IMR-90 (cell line): ENCODE measurements at regions not wholly inside any gene's neighbourhood (a gene's known extent, or its start where the extent isn't known, plus 50 kb on each side); places are given as distances from the start of the nearest gene placed in this dataset.

Source experiments
- ATAC-seq: fragments of 200-7000 bp; cut with Tn5 transposase; 2 replicates; pipeline ENCODE4 v1.9.1; 2020; ENCODE audit warnings: low read depth, mild to moderate bottlenecking, moderate library complexity
- BruUV-seq: library from RNA; stranded (reverse); fragments of 400-500 nt; replicated peaks from 2 replicates; lab custom pipeline; 2021; lab: Mats Ljungman, UMichigan
- CTCF ChIA-PET: fragments of 300-600 bp; formaldehyde crosslinking; extraction: SDS; loops from one replicate; lab custom pipeline; 2021; ENCODE audit warnings: antibody characterized with exemption; lab: Yijun Ruan, JAX
- POLR2A ChIA-PET: fragments of 300-600 bp; sonication (Branson Sonifier 250); formaldehyde crosslinking; loops from one replicate; lab custom pipeline; 2022; ENCODE audit warnings: antibody characterized with exemption; ENCODE audit not compliant: unreplicated experiment; lab: Charles Lee
- DNase-seq: peaks from one replicate; pipeline ENCODE4 v3.0.0; 2013
- H2AFZ ChIP-seq: replicated peaks from 2 replicates; pipeline ENCODE3; 2013; ENCODE audit warnings: low read length, mild to moderate bottlenecking; ENCODE audit not compliant: poor library complexity
- H2AK5ac ChIP-seq: 2 replicates; pipeline ENCODE4 v1.6.1; 2013; ENCODE audit warnings: low read depth, low read length, inconsistent platforms
- H2AK9ac ChIP-seq: replicated peaks from 2 replicates; pipeline ENCODE3; 2013; ENCODE audit warnings: mild to moderate bottlenecking, low read depth, low read length, moderate library complexity; ENCODE audit not compliant: poor library complexity
- H2BK120ac ChIP-seq: 2 replicates; pipeline ENCODE4 v1.6.1; 2013; ENCODE audit warnings: low read depth, low read length, inconsistent platforms
- H2BK15ac ChIP-seq: 3 replicates; pipeline ENCODE4 v1.6.1; 2013; ENCODE audit warnings: low read depth, low read length, inconsistent platforms
- H2BK20ac ChIP-seq: 2 replicates; pipeline ENCODE4 v1.6.1; 2013; ENCODE audit warnings: low read depth, mild to moderate bottlenecking, inconsistent platforms, low read length, moderate library complexity
- H2BK5ac ChIP-seq: 2 replicates; pipeline ENCODE4 v1.6.1; 2013; ENCODE audit warnings: mild to moderate bottlenecking, low read depth, low read length, inconsistent platforms; ENCODE audit not compliant: poor library complexity, severe bottlenecking
- H3K14ac ChIP-seq: replicated peaks from 2 replicates; pipeline ENCODE4 v1.6.1; 2013; ENCODE audit warnings: low read depth, low read length, inconsistent platforms
- H3K18ac ChIP-seq: 2 replicates; pipeline ENCODE4 v1.6.1; 2013; ENCODE audit warnings: low read depth, low read length, control low read depth
- H3K23ac ChIP-seq: 2 replicates; pipeline ENCODE4 v1.6.1; 2013; ENCODE audit warnings: low read depth, low read length, inconsistent platforms
- H3K27ac ChIP-seq: 2 replicates; pipeline ENCODE4 v1.5.1; 2013; ENCODE audit warnings: mild to moderate bottlenecking, control low read depth, low read length; ENCODE audit not compliant: insufficient read depth
- H3K27me3 ChIP-seq: 2 replicates; pipeline ENCODE4 v1.6.1; 2013; ENCODE audit warnings: low read length; ENCODE audit not compliant: control insufficient read depth, insufficient read depth
- H3K36me3 ChIP-seq: 2 replicates; pipeline ENCODE4 v1.6.1; 2013; ENCODE audit warnings: low read length, mixed read lengths; ENCODE audit not compliant: control insufficient read depth, insufficient read depth
- H3K4ac ChIP-seq: 2 replicates; pipeline ENCODE4 v1.6.1; 2013; ENCODE audit warnings: low read depth, low read length, inconsistent platforms
- H3K4me1 ChIP-seq: 2 replicates; pipeline ENCODE4 v1.6.1; 2013; ENCODE audit warnings: low read length, mixed read lengths; ENCODE audit not compliant: control insufficient read depth, insufficient read depth
- H3K4me2 ChIP-seq: 2 replicates; pipeline ENCODE4 v1.6.1; 2013; ENCODE audit warnings: low read depth, mild to moderate bottlenecking, control low read depth, low read length, moderate library complexity
- H3K4me3 ChIP-seq: 2 replicates; pipeline ENCODE4 v1.5.1; 2013; ENCODE audit warnings: low read depth, mild to moderate bottlenecking, control low read depth, low read length, moderate library complexity; ENCODE audit not compliant: insufficient read depth
- H3K56ac ChIP-seq: 2 replicates; pipeline ENCODE4 v1.6.1; 2013; ENCODE audit warnings: low read length, inconsistent platforms; ENCODE audit not compliant: insufficient read depth; ENCODE audit errors: extremely low read depth
- H3K79me1 ChIP-seq, 2 experiments: 2 replicates each; pipeline ENCODE4 v1.6.1; 2013; ENCODE audit warnings: low read length in 2 of 2, inconsistent platforms in 1 of 2, low read depth in 1 of 2
- H3K9ac ChIP-seq: 2 replicates; pipeline ENCODE4 v1.6.1; 2013; ENCODE audit warnings: low read depth, low read length, control low read depth
- H3K9me1 ChIP-seq: 2 replicates; pipeline ENCODE4 v1.6.1; 2013; ENCODE audit warnings: low read length, inconsistent platforms; ENCODE audit not compliant: insufficient read depth
- H3K9me3 ChIP-seq: 2 replicates; pipeline ENCODE4 v1.6.1; 2013; ENCODE audit warnings: low read length; ENCODE audit not compliant: control insufficient read depth, insufficient read depth
- H4K20me1 ChIP-seq: 2 replicates; pipeline ENCODE4 v1.6.1; 2013; ENCODE audit warnings: low read length, inconsistent platforms; ENCODE audit not compliant: insufficient read depth
- H4K5ac ChIP-seq: 2 replicates; pipeline ENCODE4 v1.6.1; 2013; ENCODE audit warnings: mild to moderate bottlenecking, low read depth, low read length, control low read depth
- H4K8ac ChIP-seq, 2 experiments: 2 replicates each; pipeline ENCODE4 v1.6.1; 2013; ENCODE audit warnings: low read depth in 2 of 2, low read length in 2 of 2, control low read depth in 1 of 2, inconsistent platforms in 1 of 2
- H4K91ac ChIP-seq: 2 replicates; pipeline ENCODE4 v1.6.1; 2013; ENCODE audit warnings: low read depth, low read length, inconsistent platforms; ENCODE audit not compliant: insufficient read depth
- BHLHE40 ChIP-seq: fragments of 150-350 bp; IDR thresholded peaks from 2 replicates; pipeline ENCODE4 v1.6.1; 2016; ENCODE audit warnings: mild to moderate bottlenecking, low read depth, low read length
- CEBPB ChIP-seq: IDR thresholded peaks from 2 replicates; pipeline ENCODE4 v1.6.1; 2012; ENCODE audit warnings: low read depth, low read length, improper control_type of control experiment
- CHD1 ChIP-seq: IDR thresholded peaks from 2 replicates; pipeline ENCODE4 v1.6.1; 2012; ENCODE audit warnings: low read depth, low read length, improper control_type of control experiment
- CTCF ChIP-seq: conservative IDR thresholded peaks from 2 replicates; pipeline ENCODE4 v1.5.1; 2012; ENCODE audit warnings: mild to moderate bottlenecking, low read depth, low read length, improper control_type of control experiment
- ELK1 ChIP-seq: fragments of 150-350 bp; IDR thresholded peaks from 2 replicates; pipeline ENCODE4 v1.6.1; 2016; ENCODE audit warnings: low read depth, mild to moderate bottlenecking, low read length, moderate library complexity, borderline replicate concordance
- FOS ChIP-seq: fragments of 150-350 bp; IDR thresholded peaks from 2 replicates; pipeline ENCODE4 v1.6.1; 2016; ENCODE audit warnings: low read depth, low read length
- MAFK ChIP-seq: IDR thresholded peaks from 2 replicates; pipeline ENCODE4 v1.6.1; 2012; ENCODE audit warnings: low read depth, low read length, improper control_type of control experiment
- MXI1 ChIP-seq: IDR thresholded peaks from 2 replicates; pipeline ENCODE4 v1.6.1; 2012; ENCODE audit warnings: low read depth, mild to moderate bottlenecking, low read length, moderate library complexity, borderline replicate concordance
- NFE2L2 ChIP-seq: fragments of 150-350 bp; IDR thresholded peaks from 2 replicates; pipeline ENCODE4 v1.6.1; 2016; ENCODE audit warnings: low read depth, mild to moderate bottlenecking, low read length
- POLR2A ChIP-seq: IDR thresholded peaks from 2 replicates; pipeline ENCODE4 v1.6.1; 2012; ENCODE audit warnings: mild to moderate bottlenecking, low read depth, low read length
- RAD21 ChIP-seq: IDR thresholded peaks from 2 replicates; pipeline ENCODE4 v1.6.1; 2012; ENCODE audit warnings: low read length, improper control_type of control experiment
- RFX5 ChIP-seq: IDR thresholded peaks from 2 replicates; pipeline ENCODE4 v1.8.0; 2012; ENCODE audit warnings: low read depth, mild to moderate bottlenecking, low read length, moderate library complexity
- SMC3 ChIP-seq: fragments of 150-350 bp; IDR thresholded peaks from 2 replicates; pipeline ENCODE4 v1.6.1; 2016; ENCODE audit warnings: low read depth, mild to moderate bottlenecking, antibody characterized with exemption, low read length, moderate library complexity
- WGBS, 2 experiments: methylation state at CpG; one replicate each; pipeline versions ENCODE4 v1.1.5 to v1.1.7; 2013; ENCODE audit warnings: missing lambda C conversion rate in 2 of 2; ENCODE audit not compliant: insufficient read length in 1 of 2; ENCODE audit errors: extremely low coverage in 2 of 2; 5-methylcytosine and 5-hydroxymethylcytosine counted together
- dilution Hi-C: fragments of 300-500 bp; cut with HindIII; formaldehyde crosslinking; loops from one replicate; pipeline ENCODE4 v1.14.3; 2018; ENCODE audit warnings: low sequenced_read_pairs; ENCODE audit not compliant: unreplicated experiment
- in situ Hi-C: fragments of 300-500 bp; cut with MboI; formaldehyde crosslinking; loops from 3 replicates; pipeline ENCODE4 v1.14.3; 2019; ENCODE audit warnings: low sequenced_read_pairs, inconsistent platforms, mixed read lengths
- intact Hi-C: fragments of 100-400 bp; cut with micrococcal nuclease; formaldehyde crosslinking; loops from 2 replicates; pipeline ENCODE4 v1.10.0; 2022
- TF ChIP-seq, protein P1 (sequence below): fragments of 150-350 bp; IDR thresholded peaks from 2 replicates; pipeline ENCODE4 v1.6.1; 2017; ENCODE audit warnings: mild to moderate bottlenecking, antibody characterized with exemption, low read length, low read depth

GRCh38 chr2:7206111-7206810 is 289.0 kb downstream of the RNF144A start:
- dilution Hi-C loops (no loop called here), in situ Hi-C loops (loop anchor here (25.0 kb wide), 1 partner anchor 1556 kb away; no protein-coding TSS in a partner anchor), intact Hi-C loops (no loop called here)
- Histone ChIP-seq H3K18ac (no peak overlapping the region), H3K36me3 (no peaks in the 10 kb centered on the region), H4K5ac (no peak overlapping the region), H2BK20ac (no peak overlapping the region), H2AFZ (no peak overlapping the region), H3K4me2 (no peak overlapping the region), H4K20me1 (no peaks in the 10 kb centered on the region), H4K91ac (no peak overlapping the region), H2BK5ac (no peak overlapping the region), H3K23ac (no peak overlapping the region), H3K9ac (no peak overlapping the region), H2AK5ac (no peak overlapping the region), H2BK120ac (no peak overlapping the region), H3K14ac (no peak overlapping the region), H3K27ac (no peak overlapping the region), H3K4ac (no peak overlapping the region), H3K4me3 (no peak overlapping the region), H3K27me3 (no peaks in the 10 kb centered on the region), H4K8ac (no peak overlapping the region), H2AK9ac (no peak overlapping the region), H2BK15ac (no peak overlapping the region), H3K4me1 (no peaks in the 10 kb centered on the region), H3K56ac (no peak overlapping the region), H3K9me3 (peaks cover 6% of the 10 kb centered on the region; the same call in 1 of the 2 replicates), H3K79me1 (no peaks in the 10 kb centered on the region), H3K9me1 (no peaks in the 10 kb centered on the region)
- no CpG with 5 or more reads among the region's 10 CpGs for WGBS, 2 experiments
- ATAC-seq (no peak), DNase-seq (no peak)
- BruUV-seq, result no TSS peak
- CTCF ChIA-PET, result no interaction called here
- POLR2A ChIA-PET, result no interaction called here
- TF ChIP-seq BHLHE40 (no peak), POLR2A (no peak), RAD21 (no peak), MAFK (no peak), CHD1 (no peak), CEBPB (no peak), RFX5 (no peak), CTCF (no peak), NFE2L2 (no peak), ELK1 (no peak), MXI1 (no peak), SMC3 (no peak), FOS (no peak)
- TF ChIP-seq, protein P1, sequence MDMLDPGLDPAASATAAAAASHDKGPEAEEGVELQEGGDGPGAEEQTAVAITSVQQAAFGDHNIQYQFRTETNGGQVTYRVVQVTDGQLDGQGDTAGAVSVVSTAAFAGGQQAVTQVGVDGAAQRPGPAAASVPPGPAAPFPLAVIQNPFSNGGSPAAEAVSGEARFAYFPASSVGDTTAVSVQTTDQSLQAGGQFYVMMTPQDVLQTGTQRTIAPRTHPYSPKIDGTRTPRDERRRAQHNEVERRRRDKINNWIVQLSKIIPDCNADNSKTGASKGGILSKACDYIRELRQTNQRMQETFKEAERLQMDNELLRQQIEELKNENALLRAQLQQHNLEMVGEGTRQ, result no peak
